Esophagus muscularis mucosa (tissue), 4 donors: ENCODE measurements at regions not wholly inside any gene's neighbourhood (a gene's known extent, or its start where the extent isn't known, plus 50 kb on each side); places are given as distances from the start of the nearest gene placed in this dataset.

Experiments used
- DNase-seq: peaks from one replicate; pipeline ENCODE4 v3.0.0-alpha.2; 2017; ENCODE audit errors: extremely low spot score
- H3K27ac ChIP-seq, 4 donors: fragments of 200-600 bp; sonication (generic); replicated peaks in 1 of 4; 1 replicate in 3 of 4; 2 replicates in 1 of 4; pipeline ENCODE4 v1.5.1; 2016 to 2019; ENCODE audit warnings: mild to moderate bottlenecking in 1 of 4
- H3K27me3 ChIP-seq, 4 donors: fragments of 200-600 bp; sonication (generic); one replicate each; pipeline versions ENCODE4 v1.5.1 to v1.6.0; 2016 to 2019
- H3K36me3 ChIP-seq, 4 donors: fragments of 200-600 bp; sonication (generic); one replicate each; pipeline ENCODE4 v1.5.1; 2016 to 2019
- H3K4me1 ChIP-seq, 4 donors: fragments of 200-600 bp; sonication (generic); one replicate each; pipeline ENCODE4 v1.5.1; 2016 to 2019
- H3K4me3 ChIP-seq, 4 donors: fragments of 200-600 bp; sonication (generic); 1 replicate in 2 of 4; 2 replicates in 2 of 4; pipeline ENCODE4 v1.5.1; 2016 to 2019; ENCODE audit warnings: mild to moderate bottlenecking in 4 of 4, moderate library complexity in 1 of 4
- H3K9me3 ChIP-seq, 4 donors: fragments of 200-600 bp; sonication (generic); 1 replicate in 3 of 4; 2 replicates in 1 of 4; pipeline ENCODE4 v1.5.1; 2016 to 2019
- CTCF ChIP-seq, 3 experiments: fragments of 200-600 bp in 2 of 3; fragments of 450-650 bp in 1 of 3; sonication (generic) in 2 of 3; IDR thresholded peaks; one replicate each; pipeline ENCODE4 v1.5.1; 2017 to 2019; ENCODE audit warnings: antibody characterized with exemption in 3 of 3, mild to moderate bottlenecking in 2 of 3, moderate library complexity in 1 of 3
- EP300 ChIP-seq: sonication (generic); formaldehyde crosslinking; IDR thresholded peaks from one replicate; pipeline ENCODE4 v1.6.1; 2017; ENCODE audit warnings: antibody characterized with exemption
- POLR2A ChIP-seq: fragments of 450-650 bp; IDR thresholded peaks from one replicate; pipeline ENCODE4 v1.6.1; 2017; ENCODE audit warnings: antibody characterized with exemption, moderate library complexity, mild to moderate bottlenecking, low read depth
- POLR2AphosphoS5 ChIP-seq, 2 donors: sonication (generic); formaldehyde crosslinking; IDR thresholded peaks; one replicate each; pipeline ENCODE4 v1.6.1; 2017; ENCODE audit warnings: antibody characterized with exemption in 2 of 2
- WGBS: methylation state at CpG from one replicate; pipeline ENCODE4 v1.1.5; 2018; 5-methylcytosine and 5-hydroxymethylcytosine counted together
- intact Hi-C: fragments of 100-400 bp; cut with DNase I; formaldehyde crosslinking; loops from one replicate; pipeline ENCODE4 v1.15.1; 2023

GRCh38 chr5:117892360-117892759 is 1096.0 kb downstream of the DTWD2 start:
- no peak for DNase-seq
- H3K27ac ChIP-seq, result no peak overlapping the region
- H3K4me3 ChIP-seq, result no peak overlapping the region
- no peaks in the 10 kb centered on the region for H3K9me3 ChIP-seq
- TF ChIP-seq EP300 (no peak), POLR2A (no peak), POLR2AphosphoS5 (IDR thresholded peaks at IDR 0.05) (no peak), CTCF (IDR thresholded peaks at IDR 0.05) (no peak)
- no peaks in the 10 kb centered on the region for H3K36me3 ChIP-seq
- H3K4me1 ChIP-seq, result no peaks in the 10 kb centered on the region
- no peaks in the 10 kb centered on the region for H3K27me3 ChIP-seq
- 89% methylated on average over 4 of the region's 4 CpGs for WGBS
- intact Hi-C loops, result no loop called here

- intact Hi-C loops, result no loop called here
- DNase-seq, result no peak
- no peaks in the 10 kb centered on the region for H3K27me3 ChIP-seq
- no peaks in the 10 kb centered on the region for H3K9me3 ChIP-seq
- no peaks in the 10 kb centered on the region for H3K36me3 ChIP-seq
- TF ChIP-seq POLR2A, result no peak
- TF ChIP-seq CTCF (IDR thresholded peaks at IDR 0.05), result no peak
- no peak for TF ChIP-seq EP300
- TF ChIP-seq POLR2AphosphoS5 (IDR thresholded peaks at IDR 0.05), result no peak
- no peak overlapping the region for H3K27ac ChIP-seq
- H3K4me1 ChIP-seq, result no peaks in the 10 kb centered on the region
- no peak overlapping the region for H3K4me3 ChIP-seq
Measured at GRCh38 chr5:117889596-117889995, 1098.8 kb downstream of the DTWD2 start.

- TF ChIP-seq POLR2A, result no peak
- no peak for TF ChIP-seq CTCF (IDR thresholded peaks at IDR 0.05)
- no peak for TF ChIP-seq POLR2AphosphoS5 (IDR thresholded peaks at IDR 0.05)
- TF ChIP-seq EP300, result no peak
- intact Hi-C loops, result no loop called here
- WGBS, result 44% methylated on average over 2 of the region's 2 CpGs
- no peaks in the 10 kb centered on the region for H3K9me3 ChIP-seq
- no peak for DNase-seq
- no peaks in the 10 kb centered on the region for H3K36me3 ChIP-seq
- H3K27me3 ChIP-seq, result no peaks in the 10 kb centered on the region
- H3K4me1 ChIP-seq, result no peaks in the 10 kb centered on the region
- H3K4me3 ChIP-seq, result peak overlapping the region; percentile 12 to 40 (median 31)
- H3K27ac ChIP-seq, result peak overlapping the region in 1 of 4 donors; percentile 13
Measured at GRCh38 chr5:117888688-117889087, 1099.7 kb downstream of the DTWD2 start.

- no peaks in the 10 kb centered on the region for H3K36me3 ChIP-seq
- TF ChIP-seq POLR2AphosphoS5 (IDR thresholded peaks at IDR 0.05) (no peak), POLR2A (no peak), EP300 (no peak), CTCF (IDR thresholded peaks at IDR 0.05) (no peak)
- H3K4me3 ChIP-seq, result no peak overlapping the region
- intact Hi-C loops, result no loop called here
- no peak overlapping the region for H3K27ac ChIP-seq
- H3K27me3 ChIP-seq, result no peaks in the 10 kb centered on the region
- no peak for DNase-seq
- no peaks in the 10 kb centered on the region for H3K4me1 ChIP-seq
- WGBS, result 88% methylated on average over 4 of the region's 4 CpGs
- no peaks in the 10 kb centered on the region for H3K9me3 ChIP-seq
Measured at GRCh38 chr5:117881426-117882230, 1106.7 kb downstream of the DTWD2 start.

GRCh38 chr5:117880932-117881331 is 1107.4 kb downstream of the DTWD2 start:
- TF ChIP-seq CTCF (IDR thresholded peaks at IDR 0.05) (no peak), EP300 (no peak), POLR2A (no peak), POLR2AphosphoS5 (IDR thresholded peaks at IDR 0.05) (no peak)
- intact Hi-C loops, result no loop called here
- DNase-seq, result no peak
- Histone ChIP-seq H3K36me3 (no peaks in the 10 kb centered on the region), H3K27me3 (no peaks in the 10 kb centered on the region), H3K9me3 (no peaks in the 10 kb centered on the region), H3K27ac (no peak overlapping the region), H3K4me3 (no peak overlapping the region), H3K4me1 (no peaks in the 10 kb centered on the region)
